Psoas muscle (tissue), 7 donors: ENCODE measurements at regions not wholly inside any gene's neighbourhood (a gene's known extent, or its start where the extent isn't known, plus 50 kb on each side); places are given as distances from the start of the nearest gene placed in this dataset.

Source experiments
- ATAC-seq, 4 donors: fragments of 200-7000 bp; cut with Tn5 transposase; one replicate each; pipeline ENCODE4 v1.9.1; 2020; ENCODE audit warnings: moderate library complexity in 3 of 4, mild to moderate bottlenecking in 2 of 4
- DNase-seq, 2 donors: peaks; one replicate each; pipeline ENCODE4 v3.0.0-alpha.2; 2020
- H3K27ac ChIP-seq: fragments of 200-600 bp; one replicate; pipeline ENCODE4 v1.8.0; 2022
- H3K27me3 ChIP-seq, 3 donors: fragments of 200-600 bp in 1 of 3; one replicate each; pipeline versions ENCODE4 v1.6.1 to v1.8.0; 2013 to 2022; ENCODE audit warnings: low read length in 2 of 3, mild to moderate bottlenecking in 2 of 3, moderate library complexity in 1 of 3; ENCODE audit not compliant: insufficient read depth in 3 of 3
- H3K36me3 ChIP-seq, 2 donors: fragments of 200-600 bp in 1 of 2; one replicate each; pipeline versions ENCODE4 v1.6.1 to v1.8.0; 2013 to 2022; ENCODE audit warnings: low read depth in 1 of 2, mild to moderate bottlenecking in 1 of 2, moderate library complexity in 1 of 2; ENCODE audit not compliant: insufficient read depth in 1 of 2
- H3K4me1 ChIP-seq: fragments of 200-600 bp; one replicate; pipeline ENCODE4 v1.8.0; 2022
- H3K4me3 ChIP-seq: fragments of 200-600 bp; one replicate; pipeline ENCODE4 v1.8.0; 2022; ENCODE audit warnings: mild to moderate bottlenecking
- H3K9me3 ChIP-seq: fragments of 200-600 bp; one replicate; pipeline ENCODE4 v1.8.0; 2022
- WGBS, 3 donors: extraction: QIAGEN DNeasy Blood & Tissue Kit; methylation state at CpG; one replicate each; pipeline versions ENCODE4 v1.1.6 to v1.1.7; 2013; 5-methylcytosine and 5-hydroxymethylcytosine counted together
- intact Hi-C, 2 donors: fragments of 100-400 bp; cut with DNase I; formaldehyde crosslinking; loops; one replicate each; pipeline versions ENCODE4 v1.11.0 to v1.14.2; 2022
- TF ChIP-seq, protein P1 (sequence below): fragments of 200-600 bp; IDR thresholded peaks from one replicate; pipeline ENCODE4 v1.8.0; 2022; ENCODE audit warnings: antibody characterized with exemption
- donor health status: healthy with polysubstance abuse.
- donor health status: DM: no; HTN: no; CAD: no; lungs with moderate emphysema.
- donor health status: Bipolar disorder and iron deficiency.
- donor health status: healthy.
- donor health status: DM: yes; HTN: yes; CAD: no.
- donor health status: DM: no; HTN: no; CAD: no.
- donor health status: DM: yes; HTN: yes; CAD: no.

DNA sequence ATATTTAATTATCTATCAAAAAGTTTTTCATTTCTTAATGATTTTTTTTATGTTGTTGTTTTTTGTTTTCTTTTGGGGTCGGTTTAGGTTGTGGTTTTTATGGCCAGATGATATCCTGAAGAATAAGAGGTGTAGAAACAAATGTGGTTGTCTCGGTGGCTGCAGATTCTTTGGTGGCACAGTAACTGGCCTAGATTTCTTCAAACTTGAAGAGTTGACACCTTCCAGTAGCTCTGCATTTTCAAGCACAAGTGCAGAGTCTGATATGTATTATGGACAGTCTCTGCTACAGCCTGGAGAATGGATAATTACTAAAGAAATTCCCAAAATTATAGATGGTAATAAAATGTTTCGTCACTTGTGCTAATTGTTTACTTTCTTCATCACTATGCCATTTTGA is 82.6 kb downstream of the BLTP1 start:
- Histone ChIP-seq H3K27me3 (no peaks in the 10 kb centered on the region), H3K9me3 (no peaks in the 10 kb centered on the region), H3K4me3 (no peak overlapping the region), H3K27ac (no peak overlapping the region), H3K36me3 (peaks cover 3 to 51% of the 10 kb centered on the region in 2 donors), H3K4me1 (no peaks in the 10 kb centered on the region)
- intact Hi-C loops = no loop called here
- no peak for ATAC-seq
- DNase-seq = no peak
- TF ChIP-seq, protein P1, sequence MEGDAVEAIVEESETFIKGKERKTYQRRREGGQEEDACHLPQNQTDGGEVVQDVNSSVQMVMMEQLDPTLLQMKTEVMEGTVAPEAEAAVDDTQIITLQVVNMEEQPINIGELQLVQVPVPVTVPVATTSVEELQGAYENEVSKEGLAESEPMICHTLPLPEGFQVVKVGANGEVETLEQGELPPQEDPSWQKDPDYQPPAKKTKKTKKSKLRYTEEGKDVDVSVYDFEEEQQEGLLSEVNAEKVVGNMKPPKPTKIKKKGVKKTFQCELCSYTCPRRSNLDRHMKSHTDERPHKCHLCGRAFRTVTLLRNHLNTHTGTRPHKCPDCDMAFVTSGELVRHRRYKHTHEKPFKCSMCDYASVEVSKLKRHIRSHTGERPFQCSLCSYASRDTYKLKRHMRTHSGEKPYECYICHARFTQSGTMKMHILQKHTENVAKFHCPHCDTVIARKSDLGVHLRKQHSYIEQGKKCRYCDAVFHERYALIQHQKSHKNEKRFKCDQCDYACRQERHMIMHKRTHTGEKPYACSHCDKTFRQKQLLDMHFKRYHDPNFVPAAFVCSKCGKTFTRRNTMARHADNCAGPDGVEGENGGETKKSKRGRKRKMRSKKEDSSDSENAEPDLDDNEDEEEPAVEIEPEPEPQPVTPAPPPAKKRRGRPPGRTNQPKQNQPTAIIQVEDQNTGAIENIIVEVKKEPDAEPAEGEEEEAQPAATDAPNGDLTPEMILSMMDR = no peak
- 92 to 97% (median 93%) methylated on average over 3 of the region's 3 CpGs for WGBS, 3 donors

- no peaks in the 10 kb centered on the region for H3K27me3 ChIP-seq
- ATAC-seq (no peak), DNase-seq (no peak)
- no peaks in the 10 kb centered on the region for H3K4me1 ChIP-seq
- TF ChIP-seq, protein P1 = no peak
- 96 to 98% (median 97%) methylated on average over 4 of the region's 4 CpGs for WGBS, 3 donors
- no peak overlapping the region for H3K27ac ChIP-seq
- H3K36me3 ChIP-seq = peaks cover 11 to 96% of the 10 kb centered on the region in 2 donors
- intact Hi-C loops = no loop called here
- H3K9me3 ChIP-seq = no peaks in the 10 kb centered on the region
- H3K4me3 ChIP-seq = no peak overlapping the region
These were observed 91.7 kb downstream of the BLTP1 start for GRCh38 chr4:122243785-122244184.

GRCh38 chr4:122244764-122245163 is 92.6 kb downstream of the BLTP1 start:
- H3K4me3 ChIP-seq = no peak overlapping the region
- H3K4me1 ChIP-seq = no peaks in the 10 kb centered on the region
- H3K36me3 ChIP-seq = peaks cover 7 to 96% of the 10 kb centered on the region in 2 donors
- no peaks in the 10 kb centered on the region for H3K27me3 ChIP-seq
- TF ChIP-seq, protein P1 = no peak
- WGBS, 3 donors = 83 to 90% (median 87%) methylated on average over 3 of the region's 3 CpGs
- no peak overlapping the region for H3K27ac ChIP-seq
- no peak for DNase-seq
- intact Hi-C loops = no loop called here
- H3K9me3 ChIP-seq = no peaks in the 10 kb centered on the region
- no peak for ATAC-seq

DNA sequence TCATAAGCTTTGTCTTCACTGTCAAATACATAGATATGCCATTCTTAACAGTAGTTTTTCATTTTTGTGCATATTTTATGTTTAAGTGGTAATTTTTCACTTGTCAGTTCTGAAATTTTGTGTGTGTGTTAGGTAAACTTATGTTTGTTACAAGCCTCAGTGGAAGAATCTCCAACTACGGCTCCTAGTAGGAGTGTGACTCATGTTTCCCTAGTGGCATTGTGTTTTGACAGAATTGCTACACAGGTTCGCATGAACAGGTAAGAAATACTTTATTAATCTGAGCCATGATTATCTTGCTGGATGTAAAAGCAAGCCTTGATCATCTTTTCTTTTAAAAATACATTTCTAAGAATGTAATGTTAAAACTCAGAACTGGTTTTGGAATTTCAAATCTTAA is 94.4 kb downstream of the BLTP1 start:
- peaks cover 7 to 99% of the 10 kb centered on the region in 2 donors for H3K36me3 ChIP-seq
- WGBS, 3 donors = 91 to 93% (median 93%) methylated on average over 2 of the region's 2 CpGs
- ATAC-seq (no peak), DNase-seq (no peak)
- intact Hi-C loops = loop anchor here in 1 of 2 donors (2.0 kb wide), 1 partner anchor 58 kb away; no protein-coding TSS in a partner anchor
- TF ChIP-seq, protein P1 = no peak
- H3K4me1 ChIP-seq = no peaks in the 10 kb centered on the region
- no peaks in the 10 kb centered on the region for H3K27me3 ChIP-seq
- H3K4me3 ChIP-seq = no peak overlapping the region
- no peak overlapping the region for H3K27ac ChIP-seq
- no peaks in the 10 kb centered on the region for H3K9me3 ChIP-seq

GRCh38 chr4:122249357-122249756 is 97.2 kb downstream of the BLTP1 start:
- Histone ChIP-seq H3K27ac (no peak overlapping the region), H3K9me3 (no peaks in the 10 kb centered on the region), H3K36me3 (peaks cover 7 to 100% of the 10 kb centered on the region in 2 donors), H3K27me3 (no peaks in the 10 kb centered on the region), H3K4me3 (no peak overlapping the region), H3K4me1 (no peaks in the 10 kb centered on the region)
- DNase-seq (no peak), ATAC-seq (no peak)
- TF ChIP-seq, protein P1 = no peak
- intact Hi-C loops = no loop called here
- 68 to 81% (median 77%) methylated on average over 1 of the region's 1 CpG for WGBS, 3 donors
